ENCODE measurements at regions not wholly inside any gene's neighbourhood (a gene's known extent, or its start where the extent isn't known, plus 50 kb on each side); places are given as distances from the start of the nearest gene placed in this dataset.
"Not testable (repeated sequence)": the region's sequence is repeated elsewhere in the genome, so short reads cannot be mapped to it uniquely, and the experiment has no call there.

DNA sequence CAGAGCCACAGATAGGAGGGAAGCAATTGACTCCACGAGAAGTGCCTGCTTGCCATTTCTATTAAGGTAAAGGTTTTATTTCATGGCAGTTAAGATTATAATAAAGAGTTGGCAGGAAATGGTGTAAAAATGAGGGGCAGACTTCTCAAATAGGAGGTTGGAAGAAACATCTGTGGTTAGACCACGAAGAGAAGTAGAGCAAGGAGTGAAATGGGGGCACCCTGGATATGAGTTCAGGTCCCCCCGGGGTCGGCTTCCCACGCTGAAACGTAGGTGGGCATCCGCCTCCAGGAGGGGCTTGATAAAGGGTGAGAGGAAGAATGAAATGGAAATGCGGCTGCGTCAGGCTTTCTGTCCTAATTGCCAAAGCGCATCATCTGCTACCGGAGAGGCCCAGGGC lies 209.1 kb downstream of the MAF start:
- Histone ChIP-seq H3K36me3 (ENCODE audit: control insufficient read depth, insufficient read depth, low read length) (no peaks in the 10 kb centered on the region), H3K9me3 (ENCODE audit: control insufficient read depth, low read length) (no peaks in the 10 kb centered on the region), H3K27ac (ENCODE audit: insufficient read depth, low read length, poor library complexity, severe bottlenecking) (no peak overlapping the region), H3K4me3 (ENCODE audit: insufficient read depth, low read depth, low read length, poor library complexity, severe bottlenecking) (no peak overlapping the region), H3K27me3 (replicated peaks; ENCODE audit: control insufficient read depth, insufficient read depth, low read length, poor library complexity, severe bottlenecking) (no peaks in the 10 kb centered on the region), H3K4me1 (ENCODE audit: control insufficient read depth, insufficient read depth, low read length, poor library complexity, severe bottlenecking) (no peaks in the 10 kb centered on the region)
- no peak for DNase-seq

DNA sequence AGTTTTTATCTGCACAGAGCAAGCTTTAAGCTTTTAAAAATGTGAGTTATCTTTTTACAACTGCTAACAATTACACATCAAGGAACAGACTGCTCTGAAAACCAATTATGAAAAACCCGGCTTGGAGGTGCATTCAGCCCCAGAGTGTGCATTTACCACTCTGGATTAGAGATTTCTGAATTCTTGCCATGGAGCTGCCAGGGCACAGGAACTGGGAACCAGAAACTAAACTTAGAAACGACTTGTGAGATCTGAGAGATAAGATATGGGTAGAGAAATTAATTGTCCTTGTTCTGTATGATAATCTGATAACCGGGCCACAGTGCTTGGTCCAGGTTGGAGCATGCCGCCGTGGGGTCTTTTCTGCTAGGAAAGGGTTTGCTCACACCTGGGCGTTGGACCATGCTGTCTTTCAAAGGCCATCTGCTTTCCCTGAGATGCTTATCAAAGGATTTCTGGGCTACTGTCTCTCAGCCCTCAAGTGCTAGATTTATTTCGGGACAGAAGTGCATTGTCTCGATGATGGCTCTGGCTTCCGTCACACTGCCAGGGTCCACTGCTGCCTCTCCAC lies 210.0 kb downstream of the MAF start:
- Histone ChIP-seq H3K9me3 (ENCODE audit: control insufficient read depth, low read length) (no peaks in the 10 kb centered on the region), H3K36me3 (ENCODE audit: control insufficient read depth, insufficient read depth, low read length) (no peaks in the 10 kb centered on the region), H3K27me3 (replicated peaks; ENCODE audit: control insufficient read depth, insufficient read depth, low read length, poor library complexity, severe bottlenecking) (no peaks in the 10 kb centered on the region), H3K4me1 (ENCODE audit: control insufficient read depth, insufficient read depth, low read length, poor library complexity, severe bottlenecking) (no peaks in the 10 kb centered on the region), H3K27ac (ENCODE audit: insufficient read depth, low read length, poor library complexity, severe bottlenecking) (no peak overlapping the region), H3K4me3 (ENCODE audit: insufficient read depth, low read depth, low read length, poor library complexity, severe bottlenecking) (no peak overlapping the region)
- DNase-seq: no peak

DNA sequence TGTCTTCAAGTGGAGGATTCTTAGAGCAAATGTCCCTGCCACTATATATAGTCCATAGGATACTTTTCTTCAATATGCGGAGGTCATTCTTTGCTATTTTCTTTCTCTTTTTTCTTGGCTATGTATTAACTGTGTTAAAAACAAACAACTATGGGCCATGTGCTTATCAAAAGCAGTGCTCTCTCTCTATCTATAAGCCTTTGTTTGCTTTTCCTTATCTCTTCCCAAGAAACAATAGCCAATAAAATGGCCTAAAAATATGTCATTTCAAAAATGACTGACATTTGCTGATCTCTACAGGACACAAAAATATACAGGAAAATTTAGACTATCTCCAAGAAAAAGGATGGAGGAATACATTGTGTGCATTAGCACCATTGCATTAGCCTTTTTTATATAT lies 212.1 kb downstream of the MAF start:
- no peak for DNase-seq
- Histone ChIP-seq H3K4me3 (ENCODE audit: insufficient read depth, low read depth, low read length, poor library complexity, severe bottlenecking) (no peak overlapping the region), H3K27ac (ENCODE audit: insufficient read depth, low read length, poor library complexity, severe bottlenecking) (no peak overlapping the region), H3K9me3 (ENCODE audit: control insufficient read depth, low read length) (no peaks in the 10 kb centered on the region), H3K27me3 (replicated peaks; ENCODE audit: control insufficient read depth, insufficient read depth, low read length, poor library complexity, severe bottlenecking) (no peaks in the 10 kb centered on the region), H3K36me3 (ENCODE audit: control insufficient read depth, insufficient read depth, low read length) (no peaks in the 10 kb centered on the region), H3K4me1 (ENCODE audit: control insufficient read depth, insufficient read depth, low read length, poor library complexity, severe bottlenecking) (no peaks in the 10 kb centered on the region)

DNA sequence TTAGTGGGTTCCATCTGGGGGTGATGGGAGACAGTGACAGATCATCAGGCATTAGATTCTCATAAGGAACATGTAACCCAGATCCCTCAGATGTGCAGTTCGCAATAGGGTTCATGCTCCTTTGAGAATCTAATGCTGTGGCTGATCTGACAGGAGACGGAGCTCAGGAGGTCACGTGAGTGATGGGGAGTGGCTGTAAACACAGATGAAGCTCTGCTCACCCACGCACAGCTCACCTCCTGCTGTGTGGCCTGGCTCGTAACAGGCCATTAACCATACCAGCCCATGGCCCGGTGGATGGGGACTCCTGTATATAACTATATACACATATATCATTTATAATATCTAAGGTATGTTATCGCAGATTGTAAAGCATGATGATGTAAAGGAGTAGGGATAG lies 214.2 kb downstream of the MAF start:
- no peaks in the 10 kb centered on the region for H3K36me3 ChIP-seq (ENCODE audit: control insufficient read depth, insufficient read depth, low read length)
- H3K27me3 ChIP-seq (replicated peaks; ENCODE audit: control insufficient read depth, insufficient read depth, low read length, poor library complexity, severe bottlenecking): no peaks in the 10 kb centered on the region
- no peak for DNase-seq
- H3K4me3 ChIP-seq (ENCODE audit: insufficient read depth, low read depth, low read length, poor library complexity, severe bottlenecking): no peak overlapping the region
- H3K27ac ChIP-seq (ENCODE audit: insufficient read depth, low read length, poor library complexity, severe bottlenecking): no peak overlapping the region
- H3K9me3 ChIP-seq (ENCODE audit: control insufficient read depth, low read length): no peaks in the 10 kb centered on the region
- peaks cover 6% of the 10 kb centered on the region for H3K4me1 ChIP-seq (ENCODE audit: control insufficient read depth, insufficient read depth, low read length, poor library complexity, severe bottlenecking)

DNA sequence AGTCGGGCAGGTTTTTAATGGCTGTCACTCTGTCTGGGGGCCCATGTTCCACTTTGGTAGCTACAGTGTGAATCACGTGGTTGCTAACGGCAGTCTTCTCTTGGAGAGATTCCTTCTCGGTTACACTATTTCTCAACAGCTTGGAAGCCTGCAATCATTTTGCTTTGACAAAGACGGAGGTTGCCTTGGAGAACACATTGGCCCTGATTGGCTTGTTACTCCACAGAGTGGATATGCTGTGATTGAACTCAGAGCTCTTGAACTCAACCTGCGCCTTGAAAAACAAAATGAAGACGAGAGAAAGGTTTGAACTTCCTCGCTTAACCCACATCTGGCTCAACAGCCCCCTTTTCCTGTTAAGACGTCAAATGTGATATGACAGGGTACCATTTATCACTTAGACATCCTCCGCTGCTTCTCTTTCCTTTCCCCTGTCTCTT lies 218.9 kb downstream of the MAF start:
- Histone ChIP-seq H3K4me3 (ENCODE audit: insufficient read depth, low read depth, low read length, poor library complexity, severe bottlenecking) (peak overlapping the region; percentile 26), H3K27ac (ENCODE audit: insufficient read depth, low read length, poor library complexity, severe bottlenecking) (no peak overlapping the region)
- no peak for DNase-seq

DNA sequence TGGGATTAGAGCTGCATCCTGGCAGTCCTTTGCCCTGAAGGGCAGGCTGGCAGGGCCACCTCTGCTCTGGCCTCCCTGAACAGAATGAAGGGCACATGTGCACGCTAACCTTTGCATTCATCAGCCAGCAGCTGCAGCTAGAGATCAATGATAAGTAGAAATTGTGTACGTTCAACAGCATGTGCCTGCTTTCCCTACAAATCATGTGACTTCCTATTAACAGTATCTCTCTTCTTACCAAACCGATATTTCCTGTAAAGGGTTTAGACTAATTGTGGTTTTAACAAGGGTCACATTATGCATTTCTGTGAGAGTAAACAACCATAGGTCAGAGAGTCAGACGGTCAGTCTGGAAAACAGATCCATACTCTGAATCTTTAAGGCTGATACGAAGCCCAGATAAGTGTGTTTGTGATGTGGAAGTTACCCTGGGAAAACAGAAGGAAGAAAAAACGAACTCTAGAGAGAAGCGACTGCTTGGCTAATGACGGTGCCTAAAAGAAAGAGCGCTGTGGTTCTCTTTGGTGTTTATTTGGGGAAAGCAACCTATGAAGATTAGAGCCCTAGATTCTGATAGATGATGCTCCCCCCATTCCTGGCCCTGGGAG lies 219.4 kb downstream of the MAF start:
- H3K27ac ChIP-seq (ENCODE audit: insufficient read depth, low read length, poor library complexity, severe bottlenecking): no peak overlapping the region

More for the DNA sequence above, 218.9 kb downstream of the MAF start:
- H3K27me3 ChIP-seq (replicated peaks; ENCODE audit: control insufficient read depth, insufficient read depth, low read length, poor library complexity, severe bottlenecking): no peaks in the 10 kb centered on the region
- no peaks in the 10 kb centered on the region for H3K9me3 ChIP-seq (ENCODE audit: control insufficient read depth, low read length)
- H3K36me3 ChIP-seq (ENCODE audit: control insufficient read depth, insufficient read depth, low read length): no peaks in the 10 kb centered on the region
- peaks cover 19% of the 10 kb centered on the region for H3K4me1 ChIP-seq (ENCODE audit: control insufficient read depth, insufficient read depth, low read length, poor library complexity, severe bottlenecking)

DNA sequence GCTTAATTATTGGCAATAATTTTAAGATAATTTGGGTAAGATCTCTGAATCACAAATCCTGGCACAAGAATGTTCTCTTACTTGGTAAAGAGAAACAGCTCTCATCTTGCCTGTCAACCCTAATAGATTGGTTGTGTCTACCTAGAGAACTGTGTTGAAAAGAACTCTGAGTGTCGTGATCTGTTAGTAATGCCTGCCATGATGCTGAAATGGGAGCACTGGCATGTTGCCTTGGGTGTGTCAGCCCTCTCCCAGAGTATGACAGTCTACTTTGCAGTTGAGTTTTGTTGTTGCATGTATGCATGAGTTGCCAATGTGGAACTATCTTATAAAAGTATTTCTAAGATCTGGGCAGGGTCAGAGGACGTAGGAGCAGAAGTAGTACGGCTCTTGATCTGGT lies 221.4 kb downstream of the MAF start:
- no peak overlapping the region for H3K4me3 ChIP-seq (ENCODE audit: insufficient read depth, low read depth, low read length, poor library complexity, severe bottlenecking)
- peaks cover 19% of the 10 kb centered on the region for H3K4me1 ChIP-seq (ENCODE audit: control insufficient read depth, insufficient read depth, low read length, poor library complexity, severe bottlenecking)
- H3K9me3 ChIP-seq (ENCODE audit: control insufficient read depth, low read length): no peaks in the 10 kb centered on the region
- no peaks in the 10 kb centered on the region for H3K36me3 ChIP-seq (ENCODE audit: control insufficient read depth, insufficient read depth, low read length)
- H3K27ac ChIP-seq (ENCODE audit: insufficient read depth, low read length, poor library complexity, severe bottlenecking): no peak overlapping the region
- no peaks in the 10 kb centered on the region for H3K27me3 ChIP-seq (replicated peaks; ENCODE audit: control insufficient read depth, insufficient read depth, low read length, poor library complexity, severe bottlenecking)
- DNase-seq: no peak

More for the DNA sequence above, 219.4 kb downstream of the MAF start:
- no peaks in the 10 kb centered on the region for H3K27me3 ChIP-seq (replicated peaks; ENCODE audit: control insufficient read depth, insufficient read depth, low read length, poor library complexity, severe bottlenecking)
- H3K36me3 ChIP-seq (ENCODE audit: control insufficient read depth, insufficient read depth, low read length): no peaks in the 10 kb centered on the region
- H3K9me3 ChIP-seq (ENCODE audit: control insufficient read depth, low read length): no peaks in the 10 kb centered on the region
- peak overlapping the region; percentile 26 for H3K4me3 ChIP-seq (ENCODE audit: insufficient read depth, low read depth, low read length, poor library complexity, severe bottlenecking)
- no peak for DNase-seq
- H3K4me1 ChIP-seq (ENCODE audit: control insufficient read depth, insufficient read depth, low read length, poor library complexity, severe bottlenecking): peaks cover 19% of the 10 kb centered on the region

DNA sequence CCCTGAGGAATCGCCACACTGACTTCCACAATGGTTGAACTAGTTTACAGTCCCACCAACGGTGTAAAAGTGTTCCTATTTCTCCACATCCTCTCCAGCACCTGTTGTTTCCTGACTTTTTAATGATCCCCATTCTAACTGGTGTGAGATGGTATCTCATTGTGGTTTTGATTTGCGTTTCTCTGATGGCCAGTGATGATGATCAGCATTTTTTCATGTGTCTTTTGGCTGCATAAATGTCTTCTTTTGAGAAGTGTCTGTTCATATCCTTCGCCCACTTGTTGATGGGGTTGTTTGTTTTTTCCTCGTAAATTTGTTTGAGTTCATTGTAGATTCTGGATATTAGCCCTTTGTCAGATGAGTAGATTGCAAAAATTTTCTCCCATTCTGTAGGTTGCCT lies 223.5 kb downstream of the MAF start:
- H3K4me3 ChIP-seq (ENCODE audit: insufficient read depth, low read depth, low read length, poor library complexity, severe bottlenecking); DNase-seq; H3K27me3 ChIP-seq (replicated peaks; ENCODE audit: control insufficient read depth, insufficient read depth, low read length, poor library complexity, severe bottlenecking); H3K9me3 ChIP-seq (ENCODE audit: control insufficient read depth, low read length); H3K27ac ChIP-seq (ENCODE audit: insufficient read depth, low read length, poor library complexity, severe bottlenecking); H3K36me3 ChIP-seq (ENCODE audit: control insufficient read depth, insufficient read depth, low read length): not testable (repeated sequence)
- peaks cover 19% of the 10 kb centered on the region for H3K4me1 ChIP-seq (ENCODE audit: control insufficient read depth, insufficient read depth, low read length, poor library complexity, severe bottlenecking)

DNA sequence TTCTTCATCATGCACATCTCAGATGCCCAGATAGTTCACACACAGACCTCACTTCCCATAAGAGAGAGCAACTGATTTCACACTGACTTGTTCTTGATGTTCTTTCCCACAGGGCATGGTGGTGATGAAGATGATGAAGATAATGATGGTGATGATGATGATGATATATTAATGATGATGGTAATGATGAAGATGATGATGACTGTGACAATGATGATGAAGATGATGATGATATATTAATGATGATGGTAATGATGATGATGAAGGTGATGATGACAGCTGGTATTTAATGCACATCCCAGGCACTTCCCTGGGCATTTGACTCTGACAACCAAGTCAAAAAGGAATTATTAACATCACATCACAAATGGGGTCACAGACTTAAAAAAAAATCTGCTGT lies 225.2 kb downstream of the MAF start:
- no peaks in the 10 kb centered on the region for H3K27me3 ChIP-seq (replicated peaks; ENCODE audit: control insufficient read depth, insufficient read depth, low read length, poor library complexity, severe bottlenecking)
- H3K4me1 ChIP-seq (ENCODE audit: control insufficient read depth, insufficient read depth, low read length, poor library complexity, severe bottlenecking): peaks cover 4% of the 10 kb centered on the region
- peaks cover 6% of the 10 kb centered on the region for H3K9me3 ChIP-seq (ENCODE audit: control insufficient read depth, low read length)
- DNase-seq: no peak
- H3K4me3 ChIP-seq (ENCODE audit: insufficient read depth, low read depth, low read length, poor library complexity, severe bottlenecking): no peak overlapping the region
- H3K36me3 ChIP-seq (ENCODE audit: control insufficient read depth, insufficient read depth, low read length): no peaks in the 10 kb centered on the region
- H3K27ac ChIP-seq (ENCODE audit: insufficient read depth, low read length, poor library complexity, severe bottlenecking): no peak overlapping the region

DNA sequence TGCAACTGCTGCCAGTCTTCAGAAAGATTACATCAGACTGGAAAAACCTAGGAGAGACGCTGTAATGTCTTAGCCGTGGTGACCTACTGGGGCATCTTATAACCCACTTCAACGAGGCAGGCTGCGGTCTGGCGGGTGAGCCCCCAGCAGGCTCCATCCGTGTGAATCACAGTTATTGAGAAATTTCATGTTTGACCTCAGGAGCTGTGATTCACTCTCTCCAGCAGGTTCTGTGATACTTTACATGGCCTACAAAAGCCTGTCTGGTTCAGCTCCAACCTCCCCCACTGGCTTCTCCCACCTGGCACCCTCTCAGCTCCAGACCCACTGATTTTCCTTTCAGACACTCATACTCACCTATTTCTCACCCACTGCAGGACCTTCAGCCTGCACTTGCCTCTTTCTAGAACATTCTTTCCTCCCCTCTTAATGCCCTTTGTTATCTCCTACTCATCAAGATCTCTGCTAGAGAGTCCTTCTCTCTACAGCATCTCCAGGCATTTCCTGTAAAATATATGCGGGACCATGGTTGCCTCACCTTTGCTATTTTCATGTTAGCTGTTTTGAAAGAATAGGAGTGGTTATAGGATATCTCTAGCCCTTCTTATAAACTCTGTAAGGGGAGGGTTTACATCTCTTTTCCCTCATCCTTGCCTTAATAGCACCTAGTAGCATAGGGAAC lies 227.9 kb downstream of the MAF start:
- H3K36me3 ChIP-seq (ENCODE audit: control insufficient read depth, insufficient read depth, low read length): no peaks in the 10 kb centered on the region
- peaks cover 6% of the 10 kb centered on the region for H3K9me3 ChIP-seq (ENCODE audit: control insufficient read depth, low read length)
- H3K4me1 ChIP-seq (ENCODE audit: control insufficient read depth, insufficient read depth, low read length, poor library complexity, severe bottlenecking): no peaks in the 10 kb centered on the region
- H3K27ac ChIP-seq (ENCODE audit: insufficient read depth, low read length, poor library complexity, severe bottlenecking): no peak overlapping the region
- H3K4me3 ChIP-seq (ENCODE audit: insufficient read depth, low read depth, low read length, poor library complexity, severe bottlenecking): no peak overlapping the region
- no peaks in the 10 kb centered on the region for H3K27me3 ChIP-seq (replicated peaks; ENCODE audit: control insufficient read depth, insufficient read depth, low read length, poor library complexity, severe bottlenecking)
- peak in 2 of 3 donors; percentile 8 to 56 for DNase-seq
